HepG2 (cell line): ENCODE measurements at regions not wholly inside any gene's neighbourhood (a gene's known extent, or its start where the extent isn't known, plus 50 kb on each side); places are given as distances from the start of the nearest gene placed in this dataset.

Source experiments
- ATAC-seq: fragments of 200-7000 bp; cut with Tn5 transposase; 3 replicates; pipeline ENCODE4 v1.9.1; 2020; ENCODE audit warnings: mild to moderate bottlenecking, moderate library complexity
- BruUV-seq: library from RNA; stranded (reverse); fragments of 400-500 nt; replicated peaks from 2 replicates; lab custom pipeline; 2021; lab: Mats Ljungman, UMichigan
- CTCF ChIA-PET: fragments of 300-600 bp; formaldehyde crosslinking; extraction: SDS; loops from one replicate; lab custom pipeline; 2021; ENCODE audit warnings: low total read pairs, inconsistent platforms, low intra/inter-chr PET ratio; lab: Yijun Ruan, JAX
- POLR2A ChIA-PET: fragments of 350-600 bp; sonication (Branson Sonifier 250); formaldehyde crosslinking; loops from one replicate; lab custom pipeline; 2020; ENCODE audit warnings: antibody characterized with exemption, inconsistent platforms; lab: Yijun Ruan, JAX
- DNase-seq: peaks from one replicate; pipeline ENCODE4 v3.0.0-alpha.2; 2015; ENCODE audit warnings: low spot score
- FAIRE-seq: peaks from 3 replicates; lab custom pipeline; 2011; peaks lifted over from hg19 to GRCh38; lab: Jason Lieb, UNC
- H2AFZ ChIP-seq: one replicate; pipeline ENCODE4 v1.6.1; 2011; ENCODE audit warnings: low read length, inconsistent platforms
- H3K27ac ChIP-seq: fragments of 300-600 bp; 3 replicates; pipeline ENCODE4 v1.8.0; 2011; ENCODE audit warnings: mixed run types, mild to moderate bottlenecking, mixed read lengths, low read length, inconsistent platforms; ENCODE audit not compliant: insufficient read depth; ENCODE audit errors: extremely low read length
- H3K27me3 ChIP-seq, 2 experiments: fragments of 200-600 bp in 1 of 2; 2 replicates in 1 of 2; 3 replicates in 1 of 2; pipeline versions ENCODE4 v1.6.0 to v1.8.0; 2011; ENCODE audit warnings: low read length in 2 of 2, mild to moderate bottlenecking in 2 of 2, moderate library complexity in 2 of 2, inconsistent platforms in 1 of 2; ENCODE audit not compliant: insufficient read depth in 2 of 2, control insufficient read depth in 1 of 2
- H3K36me3 ChIP-seq, 2 experiments: fragments of 200-600 bp in 1 of 2; replicated peaks in 1 of 2; 2 replicates in 1 of 2; 3 replicates in 1 of 2; pipeline versions ENCODE4 v1.5.1 to v1.8.0; 2011; ENCODE audit warnings: low read length in 2 of 2, inconsistent platforms in 1 of 2; ENCODE audit not compliant: insufficient read depth in 2 of 2, control insufficient read depth in 1 of 2
- H3K4me1 ChIP-seq: 2 replicates; pipeline ENCODE4 v1.5.1; 2012; ENCODE audit warnings: low read length, inconsistent platforms; ENCODE audit not compliant: insufficient read depth
- H3K4me2 ChIP-seq: 2 replicates; pipeline ENCODE4 v1.6.0; 2011; ENCODE audit warnings: low read depth, low read length, inconsistent platforms
- H3K4me3 ChIP-seq, 3 experiments: fragments of 200-600 bp in 1 of 3; sonication (generic), shearing (Covaris generic) in 1 of 3; replicated peaks in 1 of 3; 2 replicates each; pipeline ENCODE4 v1.5.1; 2011 to 2016; ENCODE audit warnings: low read length in 3 of 3, inconsistent platforms in 2 of 3, low read depth in 2 of 3, mild to moderate bottlenecking in 2 of 3, control low read depth in 1 of 3, mixed read lengths in 1 of 3; ENCODE audit not compliant: insufficient read depth in 1 of 3
- H3K79me2 ChIP-seq: one replicate; pipeline ENCODE4 v1.6.1; 2011; ENCODE audit warnings: low read length, inconsistent platforms; ENCODE audit not compliant: insufficient read depth
- H3K9ac ChIP-seq: 2 replicates; pipeline ENCODE4 v1.6.0; 2011; ENCODE audit warnings: mild to moderate bottlenecking, low read depth, low read length, inconsistent platforms; ENCODE audit not compliant: insufficient read depth
- H3K9me3 ChIP-seq: 2 replicates; pipeline ENCODE4 v1.5.1; 2012; ENCODE audit warnings: mild to moderate bottlenecking, low read length
- H4K20me1 ChIP-seq: 2 replicates; pipeline ENCODE4 v1.6.0; 2011; ENCODE audit warnings: inconsistent platforms, mild to moderate bottlenecking, low read length, moderate library complexity; ENCODE audit not compliant: insufficient read depth
- MBNL3 ChIP-seq: fragments of 250-450 bp; sonication (Bioruptor Pico); conservative IDR thresholded peaks from 2 replicates; pipeline ENCODE4 v1.8.0; 2022; ENCODE audit warnings: mild to moderate bottlenecking, inconsistent platforms
- MEF2D ChIP-seq: sonication (generic); formaldehyde crosslinking; IDR thresholded peaks from 2 replicates; pipeline ENCODE4 v1.5.1; 2020; ENCODE audit warnings: mild to moderate bottlenecking, missing genetic modification reagents
- NCOA2 ChIP-seq: sonication (generic); formaldehyde crosslinking; IDR thresholded peaks from 2 replicates; pipeline ENCODE4 v1.8.0; 2022; ENCODE audit warnings: inconsistent platforms
- NFE2L1 ChIP-seq: sonication (generic); formaldehyde crosslinking; IDR thresholded peaks from 2 replicates; pipeline ENCODE4 v1.4.0; 2020; ENCODE audit warnings: missing genetic modification reagents, mild to moderate bottlenecking, borderline replicate concordance
- SOX13 ChIP-seq, 3 experiments: fragments of 450-650 bp in 1 of 3; sonication (generic) in 1 of 3; formaldehyde crosslinking in 1 of 3; IDR thresholded peaks in 2 of 3; conservative IDR thresholded peaks in 1 of 3; 2 replicates each; pipeline versions ENCODE4 v1.5.0 to v1.6.1; 2016 to 2020; ENCODE audit warnings: antibody characterized with exemption in 1 of 3, mild to moderate bottlenecking in 1 of 3, missing compliant biosample characterization in 1 of 3, missing genetic modification reagents in 1 of 3, moderate library complexity in 1 of 3
- SRSF9 ChIP-seq: fragments of 200-400 bp; formaldehyde crosslinking; IDR thresholded peaks from 2 replicates; pipeline ENCODE4 v1.6.1; 2018; ENCODE audit warnings: borderline replicate concordance, mild to moderate bottlenecking, low read depth, low read length; ENCODE audit not compliant: insufficient read depth, poor library complexity, severe bottlenecking
- ZBTB4 ChIP-seq: sonication (generic); formaldehyde crosslinking; IDR thresholded peaks from 2 replicates; pipeline ENCODE4 v1.4.0; 2020; ENCODE audit warnings: missing genetic modification reagents, mild to moderate bottlenecking, borderline replicate concordance
- ZHX2 ChIP-seq, 2 experiments: sonication (generic) in 1 of 2; formaldehyde crosslinking in 1 of 2; IDR thresholded peaks; 2 replicates each; pipeline versions ENCODE4 v1.6.1 to v1.9.0; 2014 to 2022; ENCODE audit warnings: antibody characterized with exemption in 1 of 2, borderline replicate concordance in 1 of 2, inconsistent platforms in 1 of 2, low read depth in 1 of 2, missing genetic modification reagents in 1 of 2
- ZNF44 ChIP-seq: sonication (generic); formaldehyde crosslinking; IDR thresholded peaks from 2 replicates; pipeline ENCODE4 v1.5.1; 2020; ENCODE audit warnings: mild to moderate bottlenecking, missing genetic modification reagents
- ZNF484 ChIP-seq: sonication (generic); formaldehyde crosslinking; IDR thresholded peaks from 2 replicates; pipeline ENCODE4 v1.5.1; 2020; ENCODE audit warnings: mild to moderate bottlenecking, low read depth, missing genetic modification reagents, borderline replicate concordance
- ZNF678 ChIP-seq: sonication (generic); formaldehyde crosslinking; IDR thresholded peaks from 2 replicates; pipeline ENCODE4 v1.4.0; 2020; ENCODE audit warnings: mild to moderate bottlenecking, missing genetic modification reagents
- ZNF773 ChIP-seq: sonication (generic); formaldehyde crosslinking; IDR thresholded peaks from 2 replicates; pipeline ENCODE4 v1.4.0; 2020; ENCODE audit warnings: missing genetic modification reagents, borderline replicate concordance
- ZNF879 ChIP-seq: sonication (generic); formaldehyde crosslinking; IDR thresholded peaks from 2 replicates; pipeline ENCODE4 v1.8.1; 2023; ENCODE audit warnings: missing genetic modification reagents
- ZSCAN30 ChIP-seq: sonication (generic); formaldehyde crosslinking; IDR thresholded peaks from 2 replicates; pipeline ENCODE4 v1.5.0; 2020; ENCODE audit warnings: mild to moderate bottlenecking, missing genetic modification reagents
- ZSCAN31 ChIP-seq: sonication (generic); formaldehyde crosslinking; IDR thresholded peaks from 2 replicates; pipeline ENCODE4 v1.5.0; 2020; ENCODE audit warnings: low read depth, mild to moderate bottlenecking, missing genetic modification reagents
- WGBS: methylation state at CpG from one replicate; pipeline ENCODE4 v1.1.6; 2017; ENCODE audit warnings: low lambda C conversion rate; 5-methylcytosine and 5-hydroxymethylcytosine counted together
- in situ Hi-C: cut with HindIII; loops from 2 replicates; pipeline ENCODE4 v1.10.0; 2017; ENCODE audit warnings: low pct_unique_long_range_greater_than_20kb; ENCODE audit not compliant: extremely low pct_ligation_motif_present
- intact Hi-C: fragments of 100-400 bp; cut with micrococcal nuclease; formaldehyde crosslinking; loops from one replicate; pipeline ENCODE4 v1.10.0; 2022; ENCODE audit not compliant: unreplicated experiment

- TF ChIP-seq ZNF44 (CRISPR knock-in tag) = no peak
- TF ChIP-seq NFE2L1 (CRISPR knock-in tag) = no peak
- no peak for TF ChIP-seq NCOA2 (CRISPR knock-in tag)
- TF ChIP-seq SOX13 (IDR thresholded peaks at IDR 0.05) = no peak
- TF ChIP-seq SOX13 (CRISPR knock-in tag; conservative IDR thresholded peaks at IDR 0.05 in 1 of 2, IDR thresholded peaks at IDR 0.05 in 1 of 2) = no peak
- TF ChIP-seq MEF2D (CRISPR knock-in tag) = no peak
- TF ChIP-seq ZNF484 = no peak
These were observed 279.5 kb upstream of the MGAT5 start (continued) for GRCh38 chr2:133974353-133974752.

- ATAC-seq (no peak), FAIRE-seq (no peak), DNase-seq (no peak)
- intact Hi-C loops = no loop called here
- POLR2A ChIA-PET = no interaction called here
- no peaks in the 10 kb centered on the region for H3K79me2 ChIP-seq
- no peak overlapping the region for H3K27ac ChIP-seq
- no peak overlapping the region for H2AFZ ChIP-seq
- no peak overlapping the region for H3K4me2 ChIP-seq
- in situ Hi-C loops = no loop called here
- H3K4me1 ChIP-seq = no peaks in the 10 kb centered on the region
- CTCF ChIA-PET = no interaction called here
- peaks cover 0 to 16% of the 10 kb centered on the region in 2 experiments; a peak in 2 of 5 replicates for H3K27me3 ChIP-seq
- no TSS peak for BruUV-seq
- no peaks in the 10 kb centered on the region for H4K20me1 ChIP-seq
- H3K9me3 ChIP-seq = no peaks in the 10 kb centered on the region
- H3K4me3 ChIP-seq = no peak overlapping the region
- 0% methylated on average over 1 of the region's 1 CpG for WGBS
- no peak overlapping the region for H3K9ac ChIP-seq
- no peaks in the 10 kb centered on the region for H3K36me3 ChIP-seq
- TF ChIP-seq MBNL3 (CRISPR knock-in tag) (no peak), ZHX2 (IDR thresholded peaks at IDR 0.05; ENCODE audit: low read depth) (no peak), ZHX2 (CRISPR knock-in tag; IDR thresholded peaks at IDR 0.05; ENCODE audit: borderline replicate concordance) (no peak), SRSF9 (no peak), ZNF879 (CRISPR knock-in tag) (no peak), ZSCAN30 (CRISPR knock-in tag) (no peak), ZNF773 (no peak), ZNF678 (no peak), ZBTB4 (CRISPR knock-in tag) (no peak), ZSCAN31 (CRISPR knock-in tag) (no peak)
These were observed 278.7 kb upstream of the MGAT5 start for GRCh38 chr2:133975135-133975534.
